Gastroesophageal sphincter (tissue), 3 donors: ENCODE measurements at regions not wholly inside any gene's neighbourhood (a gene's known extent, or its start where the extent isn't known, plus 50 kb on each side); places are given as distances from the start of the nearest gene placed in this dataset.

Experiments used
- EP300 ChIP-seq: sonication (generic); formaldehyde crosslinking; IDR thresholded peaks from one replicate; pipeline ENCODE4 v1.6.1; 2017; ENCODE audit warnings: antibody characterized with exemption, mild to moderate bottlenecking
- POLR2A ChIP-seq, 2 donors: fragments of 450-650 bp; IDR thresholded peaks; one replicate each; pipeline ENCODE4 v1.6.1; 2017; ENCODE audit warnings: antibody characterized with exemption in 2 of 2, mild to moderate bottlenecking in 2 of 2, moderate library complexity in 1 of 2
- POLR2AphosphoS5 ChIP-seq: sonication (generic); formaldehyde crosslinking; IDR thresholded peaks from one replicate; pipeline ENCODE4 v1.6.1; 2017; ENCODE audit warnings: antibody characterized with exemption
- TF ChIP-seq, protein P1 (sequence below), 4 experiments: fragments of 200-600 bp in 2 of 4; fragments of 450-650 bp in 2 of 4; sonication (generic) in 1 of 4; IDR thresholded peaks; one replicate each; pipeline ENCODE4 v1.5.1; 2017 to 2019; ENCODE audit warnings: antibody characterized with exemption in 4 of 4, mild to moderate bottlenecking in 2 of 4, moderate library complexity in 2 of 4

DNA sequence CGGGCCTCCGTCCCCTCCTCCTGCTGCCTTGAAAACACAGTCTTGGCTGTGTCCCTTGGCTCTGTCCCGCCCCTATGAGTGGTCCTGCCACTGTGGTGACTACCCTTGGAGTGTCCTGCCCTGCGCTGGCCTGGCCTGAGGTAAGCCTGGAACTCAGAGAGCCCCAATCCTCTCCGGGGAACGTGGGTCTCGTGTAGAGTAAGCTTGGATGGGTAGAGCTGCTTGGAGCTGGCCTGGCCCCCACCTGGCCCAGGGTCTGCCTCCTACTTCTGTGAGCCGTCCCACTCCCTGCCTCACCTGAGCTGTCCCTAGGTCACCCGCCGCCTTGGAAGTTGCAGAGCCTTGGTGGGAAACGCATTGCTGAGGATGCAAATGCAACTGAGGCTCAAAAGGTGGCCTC lies 347.1 kb downstream of the CTTN start:
- TF ChIP-seq POLR2A (IDR thresholded peaks at IDR 0.05) (no peak), POLR2AphosphoS5 (no peak), EP300 (no peak)
- TF ChIP-seq, protein P1, sequence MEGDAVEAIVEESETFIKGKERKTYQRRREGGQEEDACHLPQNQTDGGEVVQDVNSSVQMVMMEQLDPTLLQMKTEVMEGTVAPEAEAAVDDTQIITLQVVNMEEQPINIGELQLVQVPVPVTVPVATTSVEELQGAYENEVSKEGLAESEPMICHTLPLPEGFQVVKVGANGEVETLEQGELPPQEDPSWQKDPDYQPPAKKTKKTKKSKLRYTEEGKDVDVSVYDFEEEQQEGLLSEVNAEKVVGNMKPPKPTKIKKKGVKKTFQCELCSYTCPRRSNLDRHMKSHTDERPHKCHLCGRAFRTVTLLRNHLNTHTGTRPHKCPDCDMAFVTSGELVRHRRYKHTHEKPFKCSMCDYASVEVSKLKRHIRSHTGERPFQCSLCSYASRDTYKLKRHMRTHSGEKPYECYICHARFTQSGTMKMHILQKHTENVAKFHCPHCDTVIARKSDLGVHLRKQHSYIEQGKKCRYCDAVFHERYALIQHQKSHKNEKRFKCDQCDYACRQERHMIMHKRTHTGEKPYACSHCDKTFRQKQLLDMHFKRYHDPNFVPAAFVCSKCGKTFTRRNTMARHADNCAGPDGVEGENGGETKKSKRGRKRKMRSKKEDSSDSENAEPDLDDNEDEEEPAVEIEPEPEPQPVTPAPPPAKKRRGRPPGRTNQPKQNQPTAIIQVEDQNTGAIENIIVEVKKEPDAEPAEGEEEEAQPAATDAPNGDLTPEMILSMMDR (IDR thresholded peaks at IDR 0.05), result no peak
